CD4-positive, alpha-beta T cell (primary cell): ENCODE measurements at regions not wholly inside any gene's neighbourhood (a gene's known extent, or its start where the extent isn't known, plus 50 kb on each side); places are given as distances from the start of the nearest gene placed in this dataset.

ENCODE experiments used
- ATAC-seq: fragments of 200-7000 bp; cut with Tn5 transposase; one replicate; pipeline ENCODE4 v1.10.0; 2022; ENCODE audit warnings: mild to moderate bottlenecking; ENCODE audit not compliant: poor library complexity
- CTCF ChIA-PET: fragments of 350-600 bp; sonication (Branson Sonifier 250); formaldehyde crosslinking; loops from one replicate; lab custom pipeline; 2021; ENCODE audit warnings: antibody characterized with exemption, inconsistent platforms; lab: Charles Lee
- POLR2A ChIA-PET: fragments of 350-600 bp; sonication (Branson Sonifier 250); formaldehyde crosslinking; loops from one replicate; lab custom pipeline; 2021; ENCODE audit warnings: antibody characterized with exemption, inconsistent platforms; lab: Charles Lee
- DNase-seq, 14 experiments: peaks; one replicate each; pipeline ENCODE4 v3.0.0-alpha.2; 2013 to 2020; ENCODE audit warnings: mixed read lengths in 2 of 14
- H3K27ac ChIP-seq, 2 donors: one replicate each; pipeline versions ENCODE4 v1.5.1 to v1.7.0; 2013; ENCODE audit warnings: low read length in 2 of 2, low read depth in 1 of 2, mild to moderate bottlenecking in 1 of 2
- H3K27me3 ChIP-seq, 2 experiments: 1 replicate in 1 of 2; 2 replicates in 1 of 2; pipeline versions ENCODE4 v1.6.1 to v1.7.0; 2013; ENCODE audit warnings: low read length in 2 of 2, control low read depth in 1 of 2, mild to moderate bottlenecking in 1 of 2, moderate library complexity in 1 of 2; ENCODE audit not compliant: insufficient read depth in 2 of 2, control insufficient read depth in 1 of 2
- H3K36me3 ChIP-seq: one replicate; pipeline ENCODE4 v1.6.1; 2013; ENCODE audit warnings: low read length, control low read depth; ENCODE audit not compliant: insufficient read depth
- H3K4me1 ChIP-seq: one replicate; pipeline ENCODE4 v1.6.1; 2013; ENCODE audit warnings: low read length, control low read depth; ENCODE audit not compliant: insufficient read depth
- H3K4me3 ChIP-seq: one replicate; pipeline ENCODE4 v1.5.1; 2013; ENCODE audit warnings: mild to moderate bottlenecking, low read length, moderate library complexity
- H3K9me3 ChIP-seq, 2 experiments: 1 replicate in 1 of 2; 2 replicates in 1 of 2; pipeline versions ENCODE4 v1.6.1 to v1.7.0; 2013; ENCODE audit warnings: low read length in 2 of 2, mild to moderate bottlenecking in 2 of 2, control low read depth in 1 of 2, moderate library complexity in 1 of 2; ENCODE audit not compliant: control insufficient read depth in 1 of 2, insufficient read depth in 1 of 2
- H3K27ac Mint-ChIP-seq: one replicate; pipeline ENCODE4 v1.8.0; 2020; ENCODE audit warnings: mixed read lengths
- H3K27me3 Mint-ChIP-seq: one replicate; pipeline ENCODE4 v1.8.0; 2021; ENCODE audit warnings: mixed read lengths
- H3K36me3 Mint-ChIP-seq: one replicate; pipeline ENCODE4 v1.8.0; 2021; ENCODE audit warnings: low read depth, mixed read lengths
- H3K4me1 Mint-ChIP-seq: one replicate; pipeline ENCODE4 v1.8.0; 2021; ENCODE audit warnings: low read depth, mixed read lengths
- H3K4me3 Mint-ChIP-seq: one replicate; pipeline ENCODE4 v1.8.0; 2020; ENCODE audit warnings: mild to moderate bottlenecking, mixed read lengths
- H3K9me3 Mint-ChIP-seq: one replicate; pipeline ENCODE4 v1.8.0; 2020; ENCODE audit warnings: mixed read lengths
- CTCF ChIP-seq: fragments of 200-600 bp; IDR thresholded peaks from one replicate; pipeline ENCODE4 v1.8.0; 2022; ENCODE audit warnings: antibody characterized with exemption, mild to moderate bottlenecking
- intact Hi-C, 2 experiments: fragments of 100-400 bp; cut with DNase I in 1 of 2; cut with micrococcal nuclease in 1 of 2; formaldehyde crosslinking; loops; one replicate each; pipeline versions ENCODE4 v1.15.1 to v1.9.0; 2023 to 2025; cut with DNase I, micrococcal nuclease

GRCh38 chr3:66713921-66714320 is 213.1 kb upstream of the LRIG1 start:
- Mint-ChIP-seq H3K27ac (no peak overlapping the region), H3K4me3 (no peak overlapping the region), H3K4me1 (no peaks in the 10 kb centered on the region), H3K27me3 (no peaks in the 10 kb centered on the region), H3K36me3 (no peaks in the 10 kb centered on the region), H3K9me3 (no peaks in the 10 kb centered on the region)
- Histone ChIP-seq H3K36me3 (no peaks in the 10 kb centered on the region), H3K9me3 (no peaks in the 10 kb centered on the region), H3K4me1 (no peaks in the 10 kb centered on the region), H3K27ac (no peak overlapping the region), H3K4me3 (no peak overlapping the region), H3K27me3 (no peaks in the 10 kb centered on the region)
- ChIA-PET POLR2A (no interaction called here), CTCF (no interaction called here)
- DNase-seq (no peak), ATAC-seq (no peak)
- intact Hi-C loops, result no loop called here
- TF ChIP-seq CTCF, result no peak

GRCh38 chr3:66715806-66716205 is 215.0 kb upstream of the LRIG1 start:
- ChIA-PET POLR2A (no interaction called here), CTCF (no interaction called here)
- H3K36me3 ChIP-seq, result no peaks in the 10 kb centered on the region
- H3K27ac ChIP-seq, result no peak overlapping the region
- Mint-ChIP-seq H3K9me3 (no peaks in the 10 kb centered on the region), H3K27ac (no peak overlapping the region), H3K4me3 (no peak overlapping the region), H3K36me3 (no peaks in the 10 kb centered on the region), H3K4me1 (no peaks in the 10 kb centered on the region), H3K27me3 (no peaks in the 10 kb centered on the region)
- no peak for DNase-seq
- no peaks in the 10 kb centered on the region for H3K27me3 ChIP-seq
- H3K9me3 ChIP-seq, result no peaks in the 10 kb centered on the region
- ATAC-seq, result no peak
- no peak for TF ChIP-seq CTCF
- no peaks in the 10 kb centered on the region for H3K4me1 ChIP-seq
- no peak overlapping the region for H3K4me3 ChIP-seq
- intact Hi-C loops, result no loop called here

- H3K4me1 ChIP-seq, result no peaks in the 10 kb centered on the region
- no peak for DNase-seq
- no peaks in the 10 kb centered on the region for H3K36me3 ChIP-seq
- no peak for TF ChIP-seq CTCF
- H3K27ac ChIP-seq, result no peak overlapping the region
- CTCF ChIA-PET, result no interaction called here
- intact Hi-C loops, result no loop called here
- Mint-ChIP-seq H3K27ac (no peak overlapping the region), H3K4me3 (no peak overlapping the region), H3K9me3 (no peaks in the 10 kb centered on the region), H3K4me1 (no peaks in the 10 kb centered on the region), H3K27me3 (peaks cover 7% of the 10 kb centered on the region), H3K36me3 (no peaks in the 10 kb centered on the region)
- no peaks in the 10 kb centered on the region for H3K27me3 ChIP-seq
- no peaks in the 10 kb centered on the region for H3K9me3 ChIP-seq
- POLR2A ChIA-PET, result no interaction called here
- H3K4me3 ChIP-seq, result no peak overlapping the region
- no peak for ATAC-seq
Measured at GRCh38 chr3:66717806-66718205, 217.0 kb upstream of the LRIG1 start.
